Lower leg skin (tissue), 3 donors: ENCODE measurements at regions not wholly inside any gene's neighbourhood (a gene's known extent, or its start where the extent isn't known, plus 50 kb on each side); places are given as distances from the start of the nearest gene placed in this dataset.

Experiments used
- CTCF ChIP-seq, 3 donors: fragments of 450-650 bp; IDR thresholded peaks; one replicate each; pipeline ENCODE4 v1.5.1; 2016; ENCODE audit warnings: antibody characterized with exemption in 3 of 3, mild to moderate bottlenecking in 3 of 3, moderate library complexity in 2 of 3
- POLR2A ChIP-seq, 2 donors: fragments of 450-650 bp; IDR thresholded peaks; one replicate each; pipeline ENCODE4 v1.6.1; 2016 to 2017; ENCODE audit warnings: antibody characterized with exemption in 2 of 2, mild to moderate bottlenecking in 1 of 2, moderate library complexity in 1 of 2

- TF ChIP-seq CTCF (IDR thresholded peaks at IDR 0.05) (no peak), POLR2A (IDR thresholded peaks at IDR 0.05) (no peak)
These were observed 426.3 kb downstream of the AACS start for GRCh38 chr12:125491553-125491952.
